ENCODE measurements at regions not wholly inside any gene's neighbourhood (a gene's known extent, or its start where the extent isn't known, plus 50 kb on each side); places are given as distances from the start of the nearest gene placed in this dataset.

- no peak overlapping the region for H3K4me3 ChIP-seq (ENCODE audit: low read depth in 1 of 2, low read length in 2 of 2)
- H3K36me3 ChIP-seq (ENCODE audit: control insufficient read depth in 1 of 2, insufficient read depth in 2 of 2, low read length in 2 of 2): no peaks in the 10 kb centered on the region
- H3K27ac ChIP-seq (ENCODE audit: low read depth, low read length): no peak overlapping the region
- no peak overlapping the region for H3K9ac ChIP-seq (ENCODE audit: low read depth in 1 of 2, low read length in 2 of 2)
- no peaks in the 10 kb centered on the region for H3K9me3 ChIP-seq (ENCODE audit: control insufficient read depth in 1 of 2, low read length in 2 of 2)
- H3K27me3 ChIP-seq (ENCODE audit: control insufficient read depth in 1 of 2, insufficient read depth in 2 of 2, low read length in 2 of 2): no peaks in the 10 kb centered on the region
- H3K4me1 ChIP-seq (ENCODE audit: control insufficient read depth in 1 of 2, insufficient read depth in 2 of 2, low read length in 2 of 2): no peaks in the 10 kb centered on the region
These were observed 250.0 kb upstream of the ADGRL2 start for GRCh38 chr1:81550753-81551152.

DNA sequence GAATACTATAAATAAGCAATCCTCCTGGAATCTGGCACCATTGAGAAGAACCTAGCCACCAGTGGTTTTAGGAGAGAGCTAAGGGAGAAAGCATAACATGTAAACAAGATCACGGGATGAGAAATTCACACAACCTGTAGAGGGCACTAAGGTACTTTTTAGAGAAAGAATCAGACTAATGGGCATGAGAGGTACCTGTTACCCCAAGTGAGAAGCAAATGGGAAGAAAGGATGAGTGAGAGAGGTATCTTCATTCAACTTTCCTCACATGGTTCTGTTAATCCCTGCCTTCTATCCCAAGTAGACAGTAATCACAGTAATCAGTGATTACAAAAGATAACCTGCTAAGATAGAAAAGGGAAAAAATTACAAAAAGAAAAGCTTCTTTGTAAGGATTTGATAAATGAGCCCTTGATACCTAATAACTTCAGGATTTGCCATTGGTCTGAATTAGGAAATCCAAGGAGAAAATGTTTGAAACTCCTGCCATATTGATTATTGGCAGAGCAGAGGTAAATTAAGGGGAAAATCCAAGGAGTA lies 251.1 kb upstream of the ADGRL2 start:
- Histone ChIP-seq H3K27me3 (ENCODE audit: control insufficient read depth in 1 of 2, insufficient read depth in 2 of 2, low read length in 2 of 2) (no peaks in the 10 kb centered on the region), H3K9me3 (ENCODE audit: control insufficient read depth in 1 of 2, low read length in 2 of 2) (no peaks in the 10 kb centered on the region), H3K36me3 (ENCODE audit: control insufficient read depth in 1 of 2, insufficient read depth in 2 of 2, low read length in 2 of 2) (no peaks in the 10 kb centered on the region), H3K9ac (ENCODE audit: low read depth in 1 of 2, low read length in 2 of 2) (no peak overlapping the region), H3K4me3 (ENCODE audit: low read depth in 1 of 2, low read length in 2 of 2) (no peak overlapping the region), H3K4me1 (ENCODE audit: control insufficient read depth in 1 of 2, insufficient read depth in 2 of 2, low read length in 2 of 2) (no peaks in the 10 kb centered on the region), H3K27ac (ENCODE audit: low read depth, low read length) (no peak overlapping the region)

DNA sequence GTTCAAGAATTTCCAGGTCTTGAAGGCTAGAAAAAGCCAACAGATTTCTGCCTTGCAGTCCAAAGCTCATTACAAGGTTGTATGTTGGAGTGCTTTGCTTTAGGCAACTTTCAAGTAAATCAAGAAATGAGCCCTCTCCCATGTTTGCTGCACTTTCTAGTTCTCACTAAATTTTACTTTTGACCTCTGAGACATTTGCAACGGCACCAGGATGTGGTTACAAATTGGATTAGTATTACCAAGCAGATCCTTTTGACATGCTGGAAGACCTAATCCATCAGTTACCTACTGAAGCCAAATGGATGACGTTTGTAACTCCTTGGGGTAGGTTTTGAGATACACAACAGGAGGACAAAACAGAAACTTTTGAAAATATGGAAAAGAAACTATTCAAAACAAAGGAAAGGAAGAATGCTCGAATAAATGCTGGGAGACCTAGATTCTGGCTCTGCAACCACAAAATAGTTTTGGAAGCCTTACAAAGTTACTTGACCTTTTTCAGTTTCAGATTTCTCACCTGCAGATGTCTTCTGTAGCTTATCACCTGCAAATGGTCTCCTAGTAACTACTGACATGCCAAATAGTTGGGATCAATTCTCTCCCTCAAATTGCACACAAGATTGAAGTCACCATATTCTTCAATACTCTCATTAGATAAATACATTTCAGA lies 251.7 kb upstream of the ADGRL2 start:
- Histone ChIP-seq H3K9ac (ENCODE audit: low read depth in 1 of 2, low read length in 2 of 2) (no peak overlapping the region), H3K27me3 (ENCODE audit: control insufficient read depth in 1 of 2, insufficient read depth in 2 of 2, low read length in 2 of 2) (no peaks in the 10 kb centered on the region), H3K4me3 (ENCODE audit: low read depth in 1 of 2, low read length in 2 of 2) (no peak overlapping the region), H3K36me3 (ENCODE audit: control insufficient read depth in 1 of 2, insufficient read depth in 2 of 2, low read length in 2 of 2) (no peaks in the 10 kb centered on the region), H3K9me3 (ENCODE audit: control insufficient read depth in 1 of 2, low read length in 2 of 2) (no peaks in the 10 kb centered on the region), H3K27ac (ENCODE audit: low read depth, low read length) (no peak overlapping the region), H3K4me1 (ENCODE audit: control insufficient read depth in 1 of 2, insufficient read depth in 2 of 2, low read length in 2 of 2) (no peaks in the 10 kb centered on the region)

GRCh38 chr1:81547912-81548303 lies 252.8 kb upstream of the ADGRL2 start:
- Histone ChIP-seq H3K27me3 (ENCODE audit: control insufficient read depth in 1 of 2, insufficient read depth in 2 of 2, low read length in 2 of 2) (no peaks in the 10 kb centered on the region), H3K4me1 (ENCODE audit: control insufficient read depth in 1 of 2, insufficient read depth in 2 of 2, low read length in 2 of 2) (no peaks in the 10 kb centered on the region), H3K9ac (ENCODE audit: low read depth in 1 of 2, low read length in 2 of 2) (no peak overlapping the region), H3K4me3 (ENCODE audit: low read depth in 1 of 2, low read length in 2 of 2) (no peak overlapping the region), H3K27ac (ENCODE audit: low read depth, low read length) (no peak overlapping the region), H3K36me3 (ENCODE audit: control insufficient read depth in 1 of 2, insufficient read depth in 2 of 2, low read length in 2 of 2) (no peaks in the 10 kb centered on the region), H3K9me3 (ENCODE audit: control insufficient read depth in 1 of 2, low read length in 2 of 2) (no peaks in the 10 kb centered on the region)

GRCh38 chr1:81547261-81547911 lies 253.3 kb upstream of the ADGRL2 start:
- Histone ChIP-seq H3K27me3 (ENCODE audit: control insufficient read depth in 1 of 2, insufficient read depth in 2 of 2, low read length in 2 of 2) (no peaks in the 10 kb centered on the region), H3K36me3 (ENCODE audit: control insufficient read depth in 1 of 2, insufficient read depth in 2 of 2, low read length in 2 of 2) (no peaks in the 10 kb centered on the region), H3K4me1 (ENCODE audit: control insufficient read depth in 1 of 2, insufficient read depth in 2 of 2, low read length in 2 of 2) (no peaks in the 10 kb centered on the region), H3K27ac (ENCODE audit: low read depth, low read length) (no peak overlapping the region), H3K9me3 (ENCODE audit: control insufficient read depth in 1 of 2, low read length in 2 of 2) (no peaks in the 10 kb centered on the region), H3K4me3 (ENCODE audit: low read depth in 1 of 2, low read length in 2 of 2) (no peak overlapping the region), H3K9ac (ENCODE audit: low read depth in 1 of 2, low read length in 2 of 2) (no peak overlapping the region)

GRCh38 chr1:81545734-81546133 lies 255.0 kb upstream of the ADGRL2 start:
- no peaks in the 10 kb centered on the region for H3K4me1 ChIP-seq (ENCODE audit: control insufficient read depth in 1 of 2, insufficient read depth in 2 of 2, low read length in 2 of 2)
- H3K27ac ChIP-seq (ENCODE audit: low read depth, low read length): no peak overlapping the region
- H3K9me3 ChIP-seq (ENCODE audit: control insufficient read depth in 1 of 2, low read length in 2 of 2): no peaks in the 10 kb centered on the region
- no peak overlapping the region for H3K9ac ChIP-seq (ENCODE audit: low read depth in 1 of 2, low read length in 2 of 2)
- no peaks in the 10 kb centered on the region for H3K27me3 ChIP-seq (ENCODE audit: control insufficient read depth in 1 of 2, insufficient read depth in 2 of 2, low read length in 2 of 2)
- no peaks in the 10 kb centered on the region for H3K36me3 ChIP-seq (ENCODE audit: control insufficient read depth in 1 of 2, insufficient read depth in 2 of 2, low read length in 2 of 2)
- no peak overlapping the region for H3K4me3 ChIP-seq (ENCODE audit: low read depth in 1 of 2, low read length in 2 of 2)

- Histone ChIP-seq H3K9me3 (ENCODE audit: control insufficient read depth in 1 of 2, low read length in 2 of 2) (no peaks in the 10 kb centered on the region), H3K36me3 (ENCODE audit: control insufficient read depth in 1 of 2, insufficient read depth in 2 of 2, low read length in 2 of 2) (no peaks in the 10 kb centered on the region), H3K27ac (ENCODE audit: low read depth, low read length) (no peak overlapping the region), H3K9ac (ENCODE audit: low read depth in 1 of 2, low read length in 2 of 2) (no peak overlapping the region), H3K4me3 (ENCODE audit: low read depth in 1 of 2, low read length in 2 of 2) (no peak overlapping the region), H3K4me1 (ENCODE audit: control insufficient read depth in 1 of 2, insufficient read depth in 2 of 2, low read length in 2 of 2) (no peaks in the 10 kb centered on the region), H3K27me3 (ENCODE audit: control insufficient read depth in 1 of 2, insufficient read depth in 2 of 2, low read length in 2 of 2) (no peaks in the 10 kb centered on the region)
These were observed 257.0 kb upstream of the ADGRL2 start for GRCh38 chr1:81543764-81544163.

GRCh38 chr1:81542196-81542595 lies 258.5 kb upstream of the ADGRL2 start:
- no peaks in the 10 kb centered on the region for H3K36me3 ChIP-seq (ENCODE audit: control insufficient read depth in 1 of 2, insufficient read depth in 2 of 2, low read length in 2 of 2)
- no peak overlapping the region for H3K4me3 ChIP-seq (ENCODE audit: low read depth in 1 of 2, low read length in 2 of 2)
- H3K9me3 ChIP-seq (ENCODE audit: control insufficient read depth in 1 of 2, low read length in 2 of 2): no peaks in the 10 kb centered on the region
- H3K27ac ChIP-seq (ENCODE audit: low read depth, low read length): no peak overlapping the region
- H3K9ac ChIP-seq (ENCODE audit: low read depth in 1 of 2, low read length in 2 of 2): no peak overlapping the region
- H3K4me1 ChIP-seq (ENCODE audit: control insufficient read depth in 1 of 2, insufficient read depth in 2 of 2, low read length in 2 of 2): no peaks in the 10 kb centered on the region
- H3K27me3 ChIP-seq (ENCODE audit: control insufficient read depth in 1 of 2, insufficient read depth in 2 of 2, low read length in 2 of 2): no peaks in the 10 kb centered on the region

DNA sequence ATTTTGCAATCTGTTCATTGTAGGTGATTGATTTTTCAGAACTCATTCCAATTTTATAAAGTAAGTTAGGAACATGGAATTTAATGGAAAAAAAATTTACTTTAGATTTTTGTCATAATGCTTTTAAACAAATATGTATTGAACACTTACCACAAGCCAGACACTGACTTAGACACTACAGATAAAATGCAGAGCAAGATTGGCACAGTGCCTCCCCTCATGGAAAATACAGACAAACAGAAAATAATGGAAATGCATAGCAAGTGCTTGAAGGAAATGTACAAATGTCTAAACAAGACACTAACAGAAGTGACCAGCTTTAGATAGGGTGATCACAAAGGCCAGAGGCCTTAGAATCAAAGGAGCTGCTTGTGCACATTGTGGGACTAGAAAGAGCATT lies 260.5 kb upstream of the ADGRL2 start:
- H3K9ac ChIP-seq (ENCODE audit: low read depth in 1 of 2, low read length in 2 of 2): no peak overlapping the region
- H3K27me3 ChIP-seq (ENCODE audit: control insufficient read depth in 1 of 2, insufficient read depth in 2 of 2, low read length in 2 of 2): no peaks in the 10 kb centered on the region
- H3K9me3 ChIP-seq (ENCODE audit: control insufficient read depth in 1 of 2, low read length in 2 of 2): no peaks in the 10 kb centered on the region
- H3K4me1 ChIP-seq (ENCODE audit: control insufficient read depth in 1 of 2, insufficient read depth in 2 of 2, low read length in 2 of 2): no peaks in the 10 kb centered on the region
- H3K4me3 ChIP-seq (ENCODE audit: low read depth in 1 of 2, low read length in 2 of 2): no peak overlapping the region
- H3K27ac ChIP-seq (ENCODE audit: low read depth, low read length): no peak overlapping the region
- no peaks in the 10 kb centered on the region for H3K36me3 ChIP-seq (ENCODE audit: control insufficient read depth in 1 of 2, insufficient read depth in 2 of 2, low read length in 2 of 2)

GRCh38 chr1:81529014-81529413 lies 271.7 kb upstream of the ADGRL2 start:
- Histone ChIP-seq H3K27me3 (ENCODE audit: control insufficient read depth in 1 of 2, insufficient read depth in 2 of 2, low read length in 2 of 2) (no peaks in the 10 kb centered on the region), H3K9me3 (ENCODE audit: control insufficient read depth in 1 of 2, low read length in 2 of 2) (no peaks in the 10 kb centered on the region), H3K36me3 (ENCODE audit: control insufficient read depth in 1 of 2, insufficient read depth in 2 of 2, low read length in 2 of 2) (no peaks in the 10 kb centered on the region), H3K9ac (ENCODE audit: low read depth in 1 of 2, low read length in 2 of 2) (no peak overlapping the region), H3K27ac (ENCODE audit: low read depth, low read length) (no peak overlapping the region), H3K4me1 (ENCODE audit: control insufficient read depth in 1 of 2, insufficient read depth in 2 of 2, low read length in 2 of 2) (no peaks in the 10 kb centered on the region), H3K4me3 (ENCODE audit: low read depth in 1 of 2, low read length in 2 of 2) (no peak overlapping the region)
